GM12878 (cell line): ENCODE measurements at regions not wholly inside any gene's neighbourhood (a gene's known extent, or its start where the extent isn't known, plus 50 kb on each side); places are given as distances from the start of the nearest gene placed in this dataset.

Source experiments
- ATAC-seq: fragments of 200-7000 bp; cut with Tn5 transposase; 3 replicates; pipeline ENCODE4 v1.9.1; 2020; ENCODE audit warnings: mild to moderate bottlenecking, moderate library complexity
- BruUV-seq: library from RNA; stranded (reverse); fragments of 400-500 nt; replicated peaks from 2 replicates; lab custom pipeline; 2021; lab: Mats Ljungman, UMichigan
- CTCF ChIA-PET: fragments of 300-600 bp; sonication (Branson Sonifier 250); formaldehyde crosslinking; extraction: SDS; loops from one replicate; lab custom pipeline; 2021; ENCODE audit warnings: inconsistent platforms; lab: Yijun Ruan, JAX
- POLR2A ChIA-PET: fragments of 350-600 bp; formaldehyde crosslinking; extraction: SDS; loops from one replicate; lab custom pipeline; 2021; ENCODE audit warnings: inconsistent platforms; lab: Charles Lee
- RAD21 ChIA-PET: fragments of 300-600 bp; sonication (Branson Sonifier 250); formaldehyde crosslinking; loops from one replicate; lab custom pipeline; 2023; ENCODE audit warnings: antibody characterized with exemption; ENCODE audit not compliant: unreplicated experiment; lab: Charles Lee
- SMC1A ChIA-PET: fragments of 300-600 bp; sonication (Branson Sonifier 250); formaldehyde crosslinking; loops from one replicate; lab custom pipeline; 2023; ENCODE audit not compliant: unreplicated experiment, uncharacterized antibody; lab: Charles Lee
- DNase-seq: peaks from one replicate; pipeline ENCODE4 v3.0.0-alpha.2; 2011; ENCODE audit warnings: low read depth, low spot score
- FAIRE-seq: peaks from 3 replicates; lab custom pipeline; 2011; peaks lifted over from hg19 to GRCh38; lab: Jason Lieb, UNC
- H2AFZ ChIP-seq: 2 replicates; pipeline ENCODE4 v1.6.0; 2011; ENCODE audit warnings: low read depth, low read length, control low read depth; ENCODE audit not compliant: control insufficient read depth
- H3K27ac ChIP-seq: 2 replicates; pipeline ENCODE4 v1.5.1; 2011; ENCODE audit warnings: control low read depth; ENCODE audit not compliant: control insufficient read depth, insufficient read depth
- H3K27me3 ChIP-seq, 2 experiments: replicated peaks in 1 of 2; 2 replicates each; pipeline versions ENCODE4 v1.6.0 to v1.6.1; 2011; ENCODE audit warnings: low read length in 1 of 2; ENCODE audit not compliant: control insufficient read depth in 2 of 2, insufficient read depth in 2 of 2
- H3K36me3 ChIP-seq, 2 experiments: 2 replicates each; pipeline ENCODE4 v1.5.1; 2011; ENCODE audit warnings: low read length in 1 of 2; ENCODE audit not compliant: control insufficient read depth in 2 of 2, insufficient read depth in 2 of 2
- H3K4me1 ChIP-seq: 2 replicates; pipeline ENCODE4 v1.6.1; 2011; ENCODE audit warnings: mild to moderate bottlenecking, low read length, moderate library complexity, mixed read lengths; ENCODE audit not compliant: control insufficient read depth, insufficient read depth
- H3K4me2 ChIP-seq: 2 replicates; pipeline ENCODE4 v1.6.0; 2011; ENCODE audit warnings: control low read depth; ENCODE audit not compliant: control insufficient read depth, insufficient read depth
- H3K4me3 ChIP-seq: fragments of 200-600 bp; sonication (generic); 2 replicates; pipeline ENCODE4 v1.5.1; 2016
- H3K79me2 ChIP-seq: 2 replicates; pipeline ENCODE4 v1.6.0; 2011; ENCODE audit warnings: low read length; ENCODE audit not compliant: control insufficient read depth, insufficient read depth
- H3K9ac ChIP-seq: 2 replicates; pipeline ENCODE4 v1.8.0; 2011; ENCODE audit warnings: low read length, control low read depth, mixed read lengths; ENCODE audit not compliant: control insufficient read depth, insufficient read depth
- H3K9me3 ChIP-seq: replicated peaks from 3 replicates; pipeline ENCODE4 v1.5.1; 2011; ENCODE audit warnings: mild to moderate bottlenecking, low read length; ENCODE audit not compliant: control insufficient read depth, insufficient read depth
- H4K20me1 ChIP-seq: 2 replicates; pipeline ENCODE4 v1.6.0; 2011; ENCODE audit not compliant: control insufficient read depth, insufficient read depth
- ASH2L ChIP-seq: fragments of 300-600, 200-600 bp; sonication (generic); IDR thresholded peaks from 2 replicates; pipeline ENCODE4 v1.6.1; 2017; ENCODE audit warnings: low read depth, mild to moderate bottlenecking, borderline replicate concordance
- ATF3 ChIP-seq: IDR thresholded peaks from 2 replicates; pipeline ENCODE4 v1.6.1; 2011; ENCODE audit warnings: low read depth, mild to moderate bottlenecking, low read length, moderate library complexity, borderline replicate concordance; ENCODE audit errors: extremely low read depth
- BRCA1 ChIP-seq: IDR thresholded peaks from 2 replicates; pipeline ENCODE4 v1.6.1; 2011; ENCODE audit warnings: low read depth, low read length, improper control_type of control experiment
- CREM ChIP-seq: IDR thresholded peaks from 2 replicates; pipeline ENCODE4 v1.6.1; 2014; ENCODE audit warnings: antibody characterized with exemption, low read depth
- CTCF ChIP-seq, 3 experiments: IDR thresholded peaks in 2 of 3; conservative IDR thresholded peaks in 1 of 3; 2 replicates each; pipeline ENCODE4 v1.5.1; 2011; ENCODE audit warnings: low read depth in 3 of 3, low read length in 3 of 3, mild to moderate bottlenecking in 3 of 3, control low read depth in 2 of 3, moderate library complexity in 2 of 3, inconsistent platforms in 1 of 3, mixed read lengths in 1 of 3; ENCODE audit not compliant: control insufficient read depth in 2 of 3, insufficient read depth in 1 of 3; ENCODE audit errors: extremely low read depth in 1 of 3
- GABPA ChIP-seq: IDR thresholded peaks from 2 replicates; pipeline ENCODE4 v1.6.1; 2014; ENCODE audit warnings: antibody characterized with exemption, low read depth, mild to moderate bottlenecking, inconsistent platforms
- MYB ChIP-seq: fragments of 150-350 bp; IDR thresholded peaks from 2 replicates; pipeline ENCODE4 v1.6.1; 2014; ENCODE audit warnings: mild to moderate bottlenecking, low read depth, low read length, borderline replicate concordance
- NFXL1 ChIP-seq: fragments of 450-650 bp; IDR thresholded peaks from 2 replicates; pipeline ENCODE4 v1.6.1; 2017; ENCODE audit warnings: antibody characterized with exemption, mild to moderate bottlenecking, borderline replicate concordance
- NKRF ChIP-seq: fragments of 450-650 bp; conservative IDR thresholded peaks from 2 replicates; pipeline ENCODE4 v1.6.1; 2017; ENCODE audit warnings: mild to moderate bottlenecking, moderate library complexity
- SP1 ChIP-seq: IDR thresholded peaks from one replicate; pipeline ENCODE4 v1.6.1; 2011; ENCODE audit warnings: low read depth, low read length
- SRF ChIP-seq, 2 experiments: IDR thresholded peaks; 2 replicates each; pipeline ENCODE4 v1.6.1; 2011; ENCODE audit warnings: low read depth in 2 of 2, low read length in 2 of 2, mild to moderate bottlenecking in 1 of 2, moderate library complexity in 1 of 2
- STAT1 ChIP-seq: fragments of 450-650 bp; conservative IDR thresholded peaks from 2 replicates; pipeline ENCODE4 v1.6.1; 2014; ENCODE audit warnings: antibody characterized with exemption, mild to moderate bottlenecking
- STAT3 ChIP-seq: IDR thresholded peaks from 2 replicates; pipeline ENCODE4 v1.6.1; 2011; ENCODE audit warnings: low read depth, low read length, improper control_type of control experiment
- SUZ12 ChIP-seq: fragments of 200-600 bp; sonication (generic); IDR thresholded peaks from one replicate; pipeline ENCODE4 v1.6.1; 2018; ENCODE audit warnings: antibody characterized with exemption, mild to moderate bottlenecking; ENCODE audit not compliant: unreplicated experiment
- WGBS: methylation state at CpG from one replicate; pipeline ENCODE4 v1.1.6; 2016; ENCODE audit warnings: low lambda C conversion rate; ENCODE audit not compliant: insufficient replicate concordance, insufficient coverage; ENCODE audit errors: missing lambda C conversion rate; 5-methylcytosine and 5-hydroxymethylcytosine counted together
- in situ Hi-C: fragments of 300-500 bp; cut with MboI; formaldehyde crosslinking; loops from 9 replicates; pipeline ENCODE4 v1.14.3; 2018; ENCODE audit warnings: mixed read lengths
- intact Hi-C: fragments of 100-400 bp; cut with micrococcal nuclease; formaldehyde crosslinking; loops from one replicate; pipeline ENCODE4 v1.14.2; 2022; ENCODE audit not compliant: unreplicated experiment

GRCh38 chr11:42465623-42466022, 846.2 kb upstream of the API5 start:
- Histone ChIP-seq H3K36me3 (no peaks in the 10 kb centered on the region), H3K4me1 (no peaks in the 10 kb centered on the region), H3K79me2 (no peaks in the 10 kb centered on the region), H3K27me3 (no peaks in the 10 kb centered on the region), H3K4me2 (no peak overlapping the region), H3K9ac (no peak overlapping the region), H3K9me3 (no peaks in the 10 kb centered on the region), H3K4me3 (no peak overlapping the region), H2AFZ (no peak overlapping the region), H4K20me1 (no peaks in the 10 kb centered on the region), H3K27ac (no peak overlapping the region)
- in situ Hi-C loops: no loop called here
- WGBS: 34% methylated on average over 2 of the region's 2 CpGs
- no peak for FAIRE-seq
- DNase-seq: no peak
- ChIA-PET CTCF (no interaction called here), SMC1A (no interaction called here), RAD21 (no interaction called here), POLR2A (no interaction called here)
- intact Hi-C loops: no loop called here
- no TSS peak for BruUV-seq
- no peak for ATAC-seq
- TF ChIP-seq STAT1 (no peak), ATF3 (no peak), STAT3 (no peak), CTCF (IDR thresholded peaks at IDR 0.05 in 2 of 3, conservative IDR thresholded peaks at IDR 0.05 in 1 of 3; ENCODE audit: control insufficient read depth in 2 of 3, extremely low read depth in 1 of 3, insufficient read depth in 1 of 3, low read depth in 3 of 3, low read length in 3 of 3) (no peak), BRCA1 (no peak), SUZ12 (no peak), MYB (no peak), SP1 (no peak), CREM (no peak), SRF (IDR thresholded peaks at IDR 0.05; ENCODE audit: low read depth in 2 of 2, low read length in 2 of 2) (no peak), ASH2L (no peak), GABPA (no peak), NFXL1 (no peak), NKRF (no peak)
